Common myeloid progenitor, CD34-positive (primary cell): ENCODE measurements at regions not wholly inside any gene's neighbourhood (a gene's known extent, or its start where the extent isn't known, plus 50 kb on each side); places are given as distances from the start of the nearest gene placed in this dataset.

Source experiments
- CTCF ChIA-PET: fragments of 350-600 bp; sonication (Branson Sonifier 250); formaldehyde crosslinking; loops from one replicate; lab custom pipeline; 2021; ENCODE audit warnings: antibody characterized with exemption; lab: Charles Lee
- POLR2A ChIA-PET: fragments of 350-600 bp; sonication (Branson Sonifier 250); formaldehyde crosslinking; loops from one replicate; lab custom pipeline; 2021; ENCODE audit warnings: antibody characterized with exemption; lab: Charles Lee
- DNase-seq, 3 donors: peaks; one replicate each; pipeline versions ENCODE4 v3.0.0 to v3.0.0-alpha.2; 2013
- H3K27ac ChIP-seq, 2 experiments: 1 replicate in 1 of 2; 2 replicates in 1 of 2; pipeline ENCODE4 v1.7.0; 2013; ENCODE audit warnings: inconsistent platforms in 2 of 2, low read length in 2 of 2, mild to moderate bottlenecking in 2 of 2, low read depth in 1 of 2, moderate library complexity in 1 of 2; ENCODE audit not compliant: severe bottlenecking in 2 of 2, insufficient read depth in 1 of 2, poor library complexity in 1 of 2
- H3K27me3 ChIP-seq, 5 experiments: replicated peaks in 2 of 5; 1 replicate in 3 of 5; 2 replicates in 2 of 5; pipeline versions ENCODE4 v1.6.1 to v1.7.0; 2013; ENCODE audit warnings: low read length in 4 of 5, mild to moderate bottlenecking in 2 of 5, moderate library complexity in 2 of 5, inconsistent platforms in 1 of 5; ENCODE audit not compliant: insufficient read depth in 5 of 5, control insufficient read depth in 4 of 5
- H3K36me3 ChIP-seq, 4 experiments: 1 replicate in 2 of 4; 2 replicates in 2 of 4; pipeline versions ENCODE4 v1.6.1 to v1.7.0; 2013; ENCODE audit warnings: low read length in 3 of 4, control low read depth in 1 of 4, mild to moderate bottlenecking in 1 of 4; ENCODE audit not compliant: control insufficient read depth in 4 of 4, insufficient read depth in 4 of 4
- H3K4me1 ChIP-seq, 4 experiments: 1 replicate in 3 of 4; 2 replicates in 1 of 4; pipeline versions ENCODE4 v1.6.1 to v1.7.1; 2013; ENCODE audit warnings: low read length in 3 of 4, mild to moderate bottlenecking in 3 of 4, control low read depth in 1 of 4, inconsistent platforms in 1 of 4, moderate library complexity in 1 of 4; ENCODE audit not compliant: control insufficient read depth in 4 of 4, insufficient read depth in 4 of 4; ENCODE audit errors: control extremely low read depth in 1 of 4
- H3K4me3 ChIP-seq, 7 experiments: 1 replicate in 4 of 7; 2 replicates in 3 of 7; pipeline versions ENCODE4 v1.5.1 to v1.7.0; 2013; ENCODE audit warnings: mild to moderate bottlenecking in 7 of 7, low read length in 6 of 7, moderate library complexity in 6 of 7, inconsistent platforms in 2 of 7, low read depth in 2 of 7, control low read depth in 1 of 7; ENCODE audit not compliant: insufficient read depth in 4 of 7, control insufficient read depth in 1 of 7; ENCODE audit errors: extremely low read depth in 1 of 7
- H3K9me3 ChIP-seq, 5 experiments: 1 replicate in 4 of 5; 2 replicates in 1 of 5; pipeline versions ENCODE4 v1.6.1 to v1.7.1; 2013; ENCODE audit warnings: low read length in 4 of 5, mild to moderate bottlenecking in 2 of 5, inconsistent platforms in 1 of 5, low read depth in 1 of 5, moderate library complexity in 1 of 5; ENCODE audit not compliant: control insufficient read depth in 4 of 5, insufficient read depth in 2 of 5; ENCODE audit errors: control extremely low read depth in 1 of 5
- WGBS: methylation state at CpG from one replicate; pipeline ENCODE4 v1.1.5; 2013; ENCODE audit not compliant: insufficient coverage; 5-methylcytosine and 5-hydroxymethylcytosine counted together

DNA sequence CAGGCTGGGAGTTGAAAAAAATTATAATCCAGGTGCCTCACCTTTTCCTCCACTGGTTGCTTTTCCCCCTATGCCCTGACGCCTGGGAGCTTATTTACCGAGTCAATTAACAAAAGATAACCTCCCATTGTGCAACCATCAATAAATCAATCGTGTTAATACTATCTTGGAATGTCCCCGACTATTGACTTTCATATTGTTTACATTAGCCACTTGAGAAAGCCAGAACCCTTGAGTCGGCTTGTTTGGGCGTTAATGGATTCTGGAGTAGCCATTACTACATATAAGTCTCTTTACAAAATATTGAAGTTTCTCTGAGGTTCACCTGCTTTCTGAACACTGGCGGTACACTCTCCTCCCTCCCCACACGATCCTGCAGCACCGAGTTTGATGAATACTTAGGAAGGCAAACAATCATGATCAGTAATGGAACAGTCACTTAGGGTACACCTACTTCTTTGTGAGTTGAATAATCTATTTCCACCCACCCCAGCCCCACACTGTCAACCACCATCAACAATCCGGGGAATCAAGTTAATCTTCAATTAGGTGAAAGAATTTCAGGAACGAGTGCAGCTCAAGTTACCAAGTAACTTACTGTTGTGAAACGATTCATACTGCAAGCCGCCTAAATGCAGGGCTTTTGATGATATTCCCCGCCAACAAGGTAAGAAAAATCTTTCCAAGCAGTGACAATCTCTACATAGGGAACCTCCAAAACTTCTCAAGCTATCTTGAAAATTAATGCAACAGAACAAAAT lies 159.3 kb upstream of the NR2F2 start:
- POLR2A ChIA-PET: no interaction called here
- Histone ChIP-seq H3K27me3 (peaks cover 5 to 30% (median 5%) of the 10 kb centered on the region in 5 experiments), H3K4me3 (no peak overlapping the region), H3K27ac (no peak overlapping the region), H3K36me3 (no peaks in the 10 kb centered on the region), H3K4me1 (no peaks in the 10 kb centered on the region), H3K9me3 (peaks cover 0 to 4% (median 0%) of the 10 kb centered on the region in 5 experiments)
- CTCF ChIA-PET: no interaction called here
- WGBS: 37% methylated on average over 10 of the region's 14 CpGs
- DNase-seq: no peak

DNA sequence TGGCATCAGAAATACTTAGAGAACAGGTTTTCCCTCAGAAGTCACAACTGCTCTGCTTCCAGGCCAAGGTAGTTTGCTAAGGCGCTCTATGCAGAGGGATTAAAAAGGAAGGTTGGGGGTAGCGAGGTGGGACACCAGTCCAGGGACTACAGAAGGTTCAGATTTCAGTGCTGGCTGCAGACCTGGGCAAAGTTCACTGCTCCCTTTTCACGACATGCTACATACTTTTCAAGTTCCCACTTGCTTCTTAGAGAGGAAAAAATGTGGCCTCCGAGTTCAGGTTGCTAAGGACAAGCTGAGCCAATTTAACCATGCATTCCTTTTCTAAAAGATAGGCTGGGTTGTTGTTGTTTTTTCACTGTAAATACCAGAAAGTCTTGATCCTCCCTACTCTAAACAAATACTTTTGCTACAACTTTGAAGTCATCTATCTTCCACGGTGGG lies 158.6 kb upstream of the NR2F2 start:
- CTCF ChIA-PET: no interaction called here
- Histone ChIP-seq H3K27ac (no peak overlapping the region), H3K4me3 (no peak overlapping the region), H3K36me3 (no peaks in the 10 kb centered on the region), H3K9me3 (peaks cover 0 to 4% (median 0%) of the 10 kb centered on the region in 5 experiments), H3K27me3 (peaks cover 5 to 23% (median 5%) of the 10 kb centered on the region in 5 experiments), H3K4me1 (no peaks in the 10 kb centered on the region)
- POLR2A ChIA-PET: no interaction called here
- no peak for DNase-seq
- WGBS: 75% methylated on average over 2 of the region's 5 CpGs

DNA sequence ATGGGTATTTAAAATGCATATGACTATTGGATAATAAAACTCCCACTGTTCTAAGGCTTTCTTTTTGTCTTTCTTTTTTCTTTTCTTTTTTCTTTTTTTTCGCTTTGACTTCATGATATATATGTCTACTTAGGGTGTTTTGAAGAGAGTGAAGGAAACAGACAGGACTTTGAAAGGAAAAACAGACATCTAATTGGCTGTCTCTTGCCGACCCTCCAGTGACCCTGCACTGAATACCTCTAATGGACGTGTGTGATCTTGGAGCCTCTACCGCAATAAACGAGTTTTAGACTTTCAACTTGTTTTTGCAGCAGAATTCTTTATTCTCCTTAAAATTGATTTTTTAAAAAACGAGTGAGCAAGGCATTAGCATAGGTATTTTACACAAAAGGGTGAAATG lies 158.1 kb upstream of the NR2F2 start:
- ChIA-PET CTCF (no interaction called here), POLR2A (no interaction called here)
- Histone ChIP-seq H3K36me3 (no peaks in the 10 kb centered on the region), H3K4me3 (no peak overlapping the region), H3K4me1 (no peaks in the 10 kb centered on the region), H3K9me3 (peaks cover 0 to 4% (median 0%) of the 10 kb centered on the region in 5 experiments), H3K27ac (no peak overlapping the region), H3K27me3 (peaks cover 0 to 25% (median 5%) of the 10 kb centered on the region in 5 experiments)
- DNase-seq: no peak
- WGBS: 63% methylated on average over 3 of the region's 6 CpGs

DNA sequence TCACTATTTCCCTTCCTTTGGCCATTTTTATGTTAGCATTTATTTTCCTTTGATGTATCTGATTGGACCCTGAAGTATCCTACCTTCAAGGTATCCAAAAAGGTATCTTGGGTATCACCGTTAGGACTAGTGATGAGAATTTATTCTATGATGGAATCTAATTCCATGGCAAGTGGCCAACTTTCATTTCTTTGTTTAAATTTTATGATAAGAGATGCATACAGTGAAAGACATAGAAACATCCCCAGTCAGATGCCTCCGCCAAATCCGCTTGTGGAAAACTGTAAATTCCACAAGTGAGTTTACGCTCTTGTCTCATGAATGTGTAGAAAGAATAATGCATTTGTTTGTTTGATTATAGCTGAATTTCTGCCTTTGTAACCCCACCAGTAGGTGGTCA lies 153.7 kb upstream of the NR2F2 start:
- no peaks in the 10 kb centered on the region for H3K36me3 ChIP-seq
- CTCF ChIA-PET: no interaction called here
- H3K27ac ChIP-seq: no peak overlapping the region
- peaks cover 0 to 23% (median 3%) of the 10 kb centered on the region in 5 experiments for H3K27me3 ChIP-seq
- no peak overlapping the region for H3K4me3 ChIP-seq
- H3K4me1 ChIP-seq: no peaks in the 10 kb centered on the region
- POLR2A ChIA-PET: no interaction called here
- no peak for DNase-seq
- no peaks in the 10 kb centered on the region for H3K9me3 ChIP-seq
- WGBS: 100% methylated on average over 2 of the region's 4 CpGs

DNA sequence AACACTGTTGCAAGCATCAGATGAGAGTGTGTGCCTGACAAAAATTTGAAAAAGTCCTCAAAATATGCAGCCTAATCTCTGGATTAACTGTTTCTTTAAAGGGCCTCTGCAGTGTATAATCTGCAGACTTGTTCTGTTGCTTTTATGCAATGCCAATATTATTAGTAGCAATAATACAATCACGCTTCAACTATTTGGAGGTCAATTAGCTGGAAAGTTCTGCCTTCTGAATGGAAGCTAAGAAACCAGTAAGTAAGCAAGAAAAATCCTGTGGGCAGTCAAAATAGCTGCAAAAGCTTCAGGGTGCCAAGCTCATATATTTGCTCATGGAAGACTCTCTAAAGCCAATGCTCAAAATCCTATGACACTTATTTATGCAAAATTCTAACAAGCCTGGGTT lies 153.2 kb upstream of the NR2F2 start:
- H3K9me3 ChIP-seq: no peaks in the 10 kb centered on the region
- ChIA-PET POLR2A (no interaction called here), CTCF (no interaction called here)
- H3K4me1 ChIP-seq: no peaks in the 10 kb centered on the region
- DNase-seq: no peak
- H3K4me3 ChIP-seq: no peak overlapping the region
- H3K27me3 ChIP-seq: peaks cover 0 to 19% (median 2%) of the 10 kb centered on the region in 5 experiments
- no peaks in the 10 kb centered on the region for H3K36me3 ChIP-seq
- no peak overlapping the region for H3K27ac ChIP-seq
- WGBS: 100% methylated on average over 1 of the region's 1 CpG

DNA sequence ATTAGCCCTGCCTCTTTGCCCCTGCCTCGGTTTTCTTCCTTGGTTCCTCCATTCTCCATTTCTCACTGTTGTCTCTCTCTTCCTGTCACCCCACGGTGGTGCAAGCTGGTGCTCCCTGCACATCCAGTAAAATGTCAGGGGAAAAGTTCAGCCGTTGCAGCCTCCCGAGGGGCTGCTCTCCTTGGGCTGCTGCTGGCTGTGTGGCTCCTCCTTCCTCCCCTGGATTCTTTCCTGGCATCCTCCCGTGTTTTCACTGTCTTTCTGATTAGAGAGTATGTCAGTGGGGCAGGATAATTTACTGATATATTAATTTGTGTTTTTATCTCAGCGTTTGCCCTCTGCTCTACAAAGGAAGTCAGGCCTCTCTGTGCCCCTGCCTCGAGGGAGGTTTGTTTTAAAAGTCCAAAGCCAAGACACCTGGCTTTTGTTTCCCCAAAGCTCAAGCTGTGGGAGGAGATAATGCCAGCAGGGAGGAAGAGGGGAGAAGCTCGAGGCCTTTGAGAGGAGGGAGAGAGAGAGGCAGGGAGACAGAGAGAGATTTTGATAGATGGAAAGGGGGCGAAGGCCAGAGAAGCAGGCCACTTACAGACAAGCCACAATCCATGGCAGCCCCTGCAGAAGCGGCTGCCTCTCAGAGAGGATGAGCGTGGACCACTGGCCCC lies 150.3 kb upstream of the NR2F2 start:
- DNase-seq: no peak
- H3K4me3 ChIP-seq: no peak overlapping the region
- H3K4me1 ChIP-seq: no peaks in the 10 kb centered on the region
- H3K27ac ChIP-seq: no peak overlapping the region
- H3K36me3 ChIP-seq: no peaks in the 10 kb centered on the region
- ChIA-PET POLR2A (no interaction called here), CTCF (no interaction called here)
- WGBS: 38% methylated on average over 7 of the region's 11 CpGs
- H3K27me3 ChIP-seq: peaks cover 0 to 17% (median 4%) of the 10 kb centered on the region in 5 experiments
- H3K9me3 ChIP-seq: no peaks in the 10 kb centered on the region

DNA sequence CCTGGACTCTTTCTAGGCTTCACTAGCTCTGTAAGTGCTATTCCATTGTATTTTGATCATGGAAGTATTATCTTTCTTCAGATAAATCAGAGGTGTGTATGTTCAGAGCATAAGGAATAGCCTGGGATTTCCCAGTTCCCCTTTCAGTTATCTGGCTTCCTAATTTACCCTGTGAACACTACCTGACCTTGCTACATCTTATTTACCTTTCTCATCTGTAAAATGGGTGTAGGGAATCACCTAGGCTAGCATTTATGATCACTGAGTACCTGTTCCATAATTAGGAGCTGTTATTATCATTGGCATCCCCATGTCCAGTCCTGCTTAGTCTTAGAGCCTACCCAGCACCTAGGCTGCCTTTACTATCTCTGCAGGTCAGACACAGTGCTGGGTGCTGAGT lies 149.3 kb upstream of the NR2F2 start:
- Histone ChIP-seq H3K4me1 (no peaks in the 10 kb centered on the region), H3K36me3 (no peaks in the 10 kb centered on the region), H3K27ac (no peak overlapping the region), H3K9me3 (no peaks in the 10 kb centered on the region), H3K27me3 (peaks cover 0 to 17% (median 6%) of the 10 kb centered on the region in 5 experiments), H3K4me3 (no peak overlapping the region)
- ChIA-PET CTCF (no interaction called here), POLR2A (no interaction called here)
- DNase-seq: no peak
